Cardiac septum (tissue), 1 donor: ENCODE measurements at regions not wholly inside any gene's neighbourhood (a gene's known extent, or its start where the extent isn't known, plus 50 kb on each side); places are given as distances from the start of the nearest gene placed in this dataset.

Experiments used
- DNase-seq: peaks from one replicate; pipeline ENCODE4 v3.0.0-alpha.2; 2020; ENCODE audit warnings: low spot score
- intact Hi-C: fragments of 100-400 bp; cut with DNase I; formaldehyde crosslinking; loops from one replicate; pipeline ENCODE4 v1.14.0; 2022
- donor health status: DM: no; HTN: no; CAD: no.

DNA sequence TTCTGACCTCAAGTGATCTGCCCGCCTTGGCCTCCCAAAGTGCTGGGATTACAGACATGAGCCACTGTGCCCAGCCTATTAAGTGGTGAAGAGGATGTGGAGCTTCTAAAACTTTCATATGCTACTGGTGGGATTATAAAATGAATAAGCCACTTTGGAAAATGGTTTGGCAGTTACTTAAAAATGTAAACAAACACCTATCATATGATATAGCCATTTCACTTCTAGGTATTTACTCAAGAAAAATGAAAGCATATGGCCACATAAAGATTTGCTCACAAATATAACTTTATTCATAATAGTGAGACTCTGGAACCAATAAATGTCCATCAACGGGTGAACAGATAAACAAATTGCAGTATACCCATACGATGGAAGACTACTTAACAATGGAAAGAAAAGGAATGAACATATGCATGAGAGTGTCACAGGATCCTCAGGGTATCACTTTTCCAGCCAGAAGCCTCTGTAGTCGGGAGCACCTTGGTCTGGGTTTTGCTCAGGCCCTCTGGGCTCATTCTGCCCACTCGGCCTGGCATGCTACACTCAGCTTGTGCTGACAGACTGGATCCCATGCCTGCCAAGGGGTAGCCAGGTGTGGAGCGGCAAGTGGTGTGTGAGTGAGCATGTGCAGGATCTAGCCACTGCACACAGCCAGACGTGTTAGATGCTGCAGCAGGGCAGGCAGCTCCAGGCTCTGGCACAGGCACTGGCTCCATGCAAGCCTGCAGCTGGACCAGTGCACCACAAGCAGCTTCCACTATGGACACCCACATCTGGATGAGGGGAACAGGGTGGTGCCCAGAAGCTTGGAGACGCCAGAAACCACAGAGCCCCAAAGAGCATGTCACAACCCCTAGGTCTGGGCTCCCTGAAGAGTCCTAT, 213.2 kb upstream of the DIO3 start:
- no peak for DNase-seq
- intact Hi-C loops: no loop called here

DNA sequence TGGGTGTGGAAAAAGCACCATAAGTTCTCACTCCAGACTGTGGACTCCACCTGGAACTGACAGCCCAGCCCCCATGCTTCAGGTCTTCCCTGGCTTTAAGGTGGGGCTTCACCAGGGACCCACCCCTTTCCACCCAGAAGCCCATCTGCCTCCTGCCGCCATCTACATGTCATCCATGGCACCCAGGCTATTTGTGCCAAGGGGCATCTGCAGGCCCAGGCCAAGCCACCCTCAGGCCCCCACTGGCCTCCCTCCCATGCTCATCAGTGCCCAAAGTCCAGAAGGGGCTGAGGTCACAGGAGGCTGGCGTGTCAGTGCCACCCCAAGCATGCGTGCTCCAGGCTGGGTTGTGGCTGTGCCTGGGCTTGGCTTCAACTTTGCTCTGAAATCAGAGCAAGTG, 212.2 kb upstream of the DIO3 start:
- no peak for DNase-seq
- intact Hi-C loops: no loop called here

- intact Hi-C loops: no loop called here
- DNase-seq: no peak
Observed at GRCh38 chr14:101350021-101350420, 211.3 kb upstream of the DIO3 start.

DNA sequence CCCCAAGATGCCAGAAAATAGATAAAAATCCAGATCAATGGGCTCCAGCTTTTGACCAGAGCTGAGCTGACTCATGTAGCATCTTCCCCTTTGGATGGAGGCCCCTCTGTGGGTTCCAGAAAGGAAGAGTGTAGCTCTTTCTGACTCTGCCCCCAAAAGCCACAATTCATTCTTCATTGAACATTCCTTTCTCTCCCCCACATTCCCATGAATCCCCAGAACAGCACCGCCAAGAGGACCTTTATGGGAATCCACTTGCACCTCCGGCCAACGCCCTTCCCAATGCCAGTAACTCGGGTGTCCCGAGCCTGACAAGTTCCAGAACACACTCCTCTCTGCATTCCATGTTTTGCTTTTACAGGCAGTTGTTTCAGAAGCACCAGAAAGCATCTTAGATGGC, 210.6 kb upstream of the DIO3 start:
- no peak for DNase-seq
- intact Hi-C loops: no loop called here

- DNase-seq: no peak
- intact Hi-C loops: no loop called here
Observed at GRCh38 chr14:101351146-101351545, 210.1 kb upstream of the DIO3 start.

DNA sequence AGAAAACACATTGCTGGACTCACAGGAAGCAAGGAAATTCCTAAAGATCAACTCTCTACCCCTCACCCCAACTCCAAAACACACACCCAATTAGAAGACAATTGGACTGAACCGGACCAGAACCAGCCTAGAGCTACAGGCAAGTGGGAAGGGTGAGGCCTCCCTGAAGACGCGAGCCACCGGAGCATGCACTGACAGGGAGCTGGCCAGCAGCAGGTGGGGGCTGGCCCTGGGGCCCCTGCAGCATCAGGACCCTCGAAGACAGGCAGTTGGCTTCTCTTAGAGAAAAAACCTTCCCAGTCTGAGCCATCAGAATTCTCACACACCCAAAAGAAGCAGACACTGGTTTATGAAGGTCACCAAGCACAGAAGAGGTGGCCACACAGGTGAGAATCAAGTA, 209.5 kb upstream of the DIO3 start:
- DNase-seq: peak; percentile 17
- intact Hi-C loops: no loop called here

- intact Hi-C loops: no loop called here
Observed at GRCh38 chr14:101352567-101352966, 208.7 kb upstream of the DIO3 start.

DNA sequence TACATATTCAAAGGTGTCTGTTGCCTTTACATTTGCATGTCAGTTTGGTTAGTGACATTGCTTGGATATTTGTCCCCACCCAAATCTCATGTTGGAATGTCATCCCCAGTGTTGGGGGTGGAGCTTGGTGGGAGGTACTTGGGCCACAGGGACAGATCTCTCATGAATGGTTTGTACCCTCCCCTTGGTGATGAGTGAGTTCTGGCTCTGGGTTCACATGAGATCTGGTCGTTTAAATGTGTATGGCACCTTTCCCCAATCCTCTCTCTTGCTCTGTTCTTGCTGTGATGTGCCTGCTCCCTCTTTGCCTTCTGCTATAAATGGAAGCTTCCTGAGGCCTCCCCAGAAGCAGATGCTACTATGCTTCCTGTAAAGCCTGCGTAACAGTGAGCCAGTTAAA, 207.9 kb upstream of the DIO3 start:
- intact Hi-C loops: no loop called here
- DNase-seq: peak; percentile 36

More at GRCh38 chr14:101352567-101352966, 208.7 kb upstream of the DIO3 start:
- DNase-seq: no peak

GRCh38 chr14:101354726-101355125, 206.6 kb upstream of the DIO3 start:
- intact Hi-C loops: no loop called here
- peak; percentile 56 for DNase-seq

DNA sequence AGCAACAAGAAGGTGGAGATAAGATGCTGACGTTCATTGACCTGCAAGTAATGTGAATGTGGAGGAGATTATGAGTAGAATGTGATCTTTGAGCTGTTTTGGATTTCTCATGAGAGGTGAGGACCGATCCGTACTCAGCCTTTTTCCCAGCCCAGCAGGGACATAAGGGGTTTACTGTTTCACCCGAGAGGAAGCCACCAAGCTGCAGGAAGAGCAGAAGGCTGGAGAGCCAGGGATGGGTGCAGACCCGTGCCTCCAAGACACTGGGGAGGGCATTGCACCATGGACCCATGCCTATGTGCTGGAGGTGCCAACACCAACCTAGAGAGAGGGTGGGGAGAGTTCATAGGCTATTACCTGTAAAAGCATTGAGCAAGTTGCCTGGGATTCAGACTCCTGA, 206.0 kb upstream of the DIO3 start:
- DNase-seq: no peak
- intact Hi-C loops: no loop called here

DNA sequence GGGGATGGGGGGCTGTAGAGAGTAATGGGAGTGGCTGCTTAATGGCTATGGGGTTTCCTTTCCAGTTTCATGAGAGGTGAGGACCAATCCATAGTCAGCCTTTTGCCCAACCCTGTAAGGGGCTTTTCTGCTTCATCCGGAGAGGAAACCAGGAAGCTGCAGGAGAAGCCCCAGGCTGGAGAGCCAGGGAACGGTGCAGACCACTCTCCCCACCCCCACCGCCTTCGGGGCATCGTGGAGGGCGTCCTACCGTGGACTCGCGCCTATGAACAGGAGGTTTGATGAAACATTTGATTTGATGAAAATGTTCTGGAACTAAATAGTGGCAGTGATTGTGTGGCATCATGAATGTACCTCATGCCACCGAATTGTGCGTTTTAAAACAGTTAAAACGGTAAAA, 204.3 kb upstream of the DIO3 start:
- DNase-seq: peak; percentile 54
- intact Hi-C loops: no loop called here

DNA sequence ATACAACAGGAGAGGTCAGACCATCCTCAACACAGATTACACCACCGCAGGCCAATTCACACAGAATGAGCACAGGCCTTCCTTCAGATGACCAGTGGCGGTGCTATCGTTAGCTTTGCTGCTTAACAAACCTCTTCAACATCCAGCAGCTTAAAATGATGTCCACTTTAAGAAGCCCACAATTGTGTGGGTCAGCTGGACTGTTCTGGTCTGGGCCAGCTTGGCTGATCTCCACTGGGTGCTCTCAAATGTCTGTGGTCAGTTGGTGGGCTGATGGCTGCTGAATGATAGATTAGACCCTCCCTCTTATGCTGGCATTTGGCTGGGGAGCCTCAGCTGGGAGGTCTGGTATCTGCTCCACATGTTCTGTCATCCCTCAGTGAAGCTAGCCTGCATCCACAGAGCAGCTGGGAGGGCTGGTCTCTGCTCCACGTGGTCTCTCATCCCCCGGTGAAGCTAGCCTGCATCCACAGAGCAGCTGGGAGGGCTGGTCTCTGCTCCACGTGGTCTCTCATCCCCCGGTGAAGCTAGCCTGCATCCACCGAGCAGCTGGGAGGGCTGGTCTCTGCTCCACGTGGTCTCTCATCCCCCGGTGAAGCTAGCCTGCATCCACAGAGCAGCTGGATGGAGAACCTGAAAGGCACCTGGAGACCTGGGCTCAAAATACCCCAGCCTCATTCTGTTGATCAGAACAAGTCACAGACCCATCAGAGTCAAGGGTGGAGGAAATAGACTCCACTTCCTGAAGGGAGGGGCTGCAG, 203.6 kb upstream of the DIO3 start:
- DNase-seq: peak; percentile 56
- intact Hi-C loops: no loop called here

- intact Hi-C loops: no loop called here
- DNase-seq: peak; percentile 60
Observed at GRCh38 chr14:101358320-101359125, 202.8 kb upstream of the DIO3 start.

- intact Hi-C loops: no loop called here
- peak; percentile 63 for DNase-seq
Observed at GRCh38 chr14:101359221-101360053, 201.9 kb upstream of the DIO3 start.

DNA sequence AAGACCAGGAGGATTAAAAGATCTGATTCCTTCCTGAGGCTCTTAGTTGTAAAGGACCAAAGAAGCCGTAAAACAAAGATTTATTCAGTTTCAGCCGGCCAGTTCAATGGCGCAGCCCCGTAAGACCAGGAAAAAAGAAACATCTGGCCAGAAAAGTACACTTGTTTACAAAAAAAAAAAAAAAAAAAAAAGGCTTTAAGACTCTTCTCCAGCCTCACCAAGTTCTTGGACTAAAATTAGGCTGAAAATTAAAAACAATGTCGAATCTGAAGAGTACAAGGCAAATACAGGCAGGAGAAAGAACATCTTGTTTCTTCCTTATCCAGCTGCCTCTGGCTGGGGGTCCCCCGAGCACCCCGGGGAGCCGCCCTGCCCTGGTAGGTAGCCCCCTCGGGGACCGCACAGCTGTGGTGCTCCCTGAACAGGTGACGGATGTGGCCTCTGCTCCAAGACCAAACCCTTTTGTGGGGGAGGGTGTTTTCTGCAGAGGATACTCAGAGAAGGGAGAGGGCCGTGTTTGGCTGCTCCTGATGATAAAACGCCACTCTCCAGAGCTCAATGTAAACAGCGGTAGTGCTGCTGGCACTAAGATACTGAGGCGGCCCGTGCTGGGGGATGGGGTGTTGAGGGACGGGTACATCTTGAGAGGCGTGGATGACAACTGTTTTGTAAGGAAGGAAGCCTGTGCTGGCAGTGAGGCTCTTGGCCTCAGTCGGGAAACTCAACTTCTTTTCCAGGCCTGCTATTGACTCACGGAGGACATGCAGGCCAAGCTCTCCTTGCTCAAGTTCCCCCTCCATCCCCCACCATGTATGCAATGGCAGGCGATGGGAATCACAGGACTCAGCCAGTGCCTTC, 201.0 kb upstream of the DIO3 start:
- intact Hi-C loops: no loop called here
- DNase-seq: peak; percentile 69

- peak; percentile 59 for DNase-seq
- intact Hi-C loops: no loop called here
Observed at GRCh38 chr14:101361044-101361443, 200.3 kb upstream of the DIO3 start.

GRCh38 chr14:101361451-101362433, 199.6 kb upstream of the DIO3 start:
- peak; percentile 53 for DNase-seq

More at GRCh38 chr14:101361451-101362433, 199.6 kb upstream of the DIO3 start:
- intact Hi-C loops: no loop called here
